HG03135 (cell line): ENCODE measurements at regions not wholly inside any gene's neighbourhood (a gene's known extent, or its start where the extent isn't known, plus 50 kb on each side); places are given as distances from the start of the nearest gene placed in this dataset.
"Not testable (repeated sequence)": the region's sequence is repeated elsewhere in the genome, so short reads cannot be mapped to it uniquely, and the experiment has no call there.

ENCODE experiments used
- ATAC-seq: cut with Tn5 transposase; IDR thresholded peaks from one replicate; pipeline ENCODE4 v1.9.1; 2021; ENCODE audit warnings: mild to moderate bottlenecking, moderate library complexity; ENCODE audit not compliant: unreplicated experiment

- no peak for ATAC-seq
Observed at GRCh38 chr11:23727794-23728193, 769.1 kb upstream of the LUZP2 start.

- no peak for ATAC-seq
Observed at GRCh38 chr11:23729088-23729487, 767.8 kb upstream of the LUZP2 start.

- ATAC-seq, result no peak
Observed at GRCh38 chr11:23730307-23730998, 766.4 kb upstream of the LUZP2 start.

- no peak for ATAC-seq
Observed at GRCh38 chr11:23732026-23732425, 764.8 kb upstream of the LUZP2 start.

DNA sequence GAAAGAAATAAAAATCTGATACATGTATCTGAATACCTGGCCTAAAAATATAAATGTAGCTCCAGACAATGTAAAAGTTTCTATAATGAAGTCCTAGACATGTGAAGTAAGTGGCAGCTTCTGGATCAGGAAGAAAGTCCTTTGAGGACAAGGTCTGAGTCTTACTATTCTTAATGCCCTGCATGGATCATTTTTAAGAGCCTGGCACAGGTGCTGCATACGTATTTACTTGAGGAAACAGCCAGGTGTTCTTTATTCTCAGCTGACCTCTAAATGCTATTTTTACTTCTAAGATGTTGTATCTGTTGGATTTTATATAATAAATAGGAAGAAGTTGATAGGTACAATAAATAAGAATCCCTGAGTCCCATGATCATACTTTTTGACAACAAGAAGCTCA is 750.0 kb upstream of the LUZP2 start:
- no peak for ATAC-seq

- no peak for ATAC-seq
Observed at GRCh38 chr11:23749762-23750430, 747.0 kb upstream of the LUZP2 start.

GRCh38 chr11:23751280-23751679 is 745.6 kb upstream of the LUZP2 start:
- ATAC-seq, result no peak

GRCh38 chr11:23755076-23755475 is 741.8 kb upstream of the LUZP2 start:
- ATAC-seq, result no peak

DNA sequence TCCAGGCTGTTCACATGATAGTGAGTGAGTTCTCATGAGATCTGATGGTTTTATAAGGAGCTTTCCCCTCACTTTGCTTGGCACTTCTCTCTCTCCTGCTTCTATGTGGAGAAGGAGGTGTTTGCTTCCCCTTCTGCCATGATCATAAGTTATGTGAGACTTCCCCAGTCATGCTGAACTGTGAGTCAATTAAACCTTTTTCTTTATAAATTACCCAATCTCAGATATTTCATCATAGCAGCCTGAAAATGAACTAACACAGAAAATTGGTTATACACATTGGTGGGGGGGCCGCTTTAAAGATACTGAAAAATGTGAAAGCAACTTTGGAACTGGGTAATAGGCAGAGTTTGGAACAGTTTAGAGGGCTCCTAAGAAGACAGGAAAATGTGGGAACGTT is 741.1 kb upstream of the LUZP2 start:
- ATAC-seq, result no peak

- no peak for ATAC-seq
Observed at GRCh38 chr11:23759489-23759888, 737.4 kb upstream of the LUZP2 start.

DNA sequence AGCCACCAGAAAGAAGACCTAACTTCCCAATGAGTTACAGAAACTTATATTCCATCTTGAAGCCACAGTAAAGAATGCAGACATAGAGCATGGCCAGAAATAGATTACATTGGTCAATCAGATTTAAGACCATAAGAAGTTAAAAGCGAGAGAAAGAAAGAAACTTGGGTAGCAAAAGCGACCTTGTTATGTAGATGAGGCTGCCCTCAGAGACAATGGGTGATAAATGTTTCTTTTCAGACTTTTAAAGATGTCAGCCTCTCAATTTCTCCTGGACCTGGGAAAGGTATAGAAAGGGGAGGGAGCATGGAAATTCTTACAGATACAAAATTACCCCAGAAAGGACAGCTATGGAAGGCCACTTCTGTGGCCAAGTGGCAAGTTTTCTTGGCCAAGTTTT is 732.6 kb upstream of the LUZP2 start:
- ATAC-seq, result no peak

DNA sequence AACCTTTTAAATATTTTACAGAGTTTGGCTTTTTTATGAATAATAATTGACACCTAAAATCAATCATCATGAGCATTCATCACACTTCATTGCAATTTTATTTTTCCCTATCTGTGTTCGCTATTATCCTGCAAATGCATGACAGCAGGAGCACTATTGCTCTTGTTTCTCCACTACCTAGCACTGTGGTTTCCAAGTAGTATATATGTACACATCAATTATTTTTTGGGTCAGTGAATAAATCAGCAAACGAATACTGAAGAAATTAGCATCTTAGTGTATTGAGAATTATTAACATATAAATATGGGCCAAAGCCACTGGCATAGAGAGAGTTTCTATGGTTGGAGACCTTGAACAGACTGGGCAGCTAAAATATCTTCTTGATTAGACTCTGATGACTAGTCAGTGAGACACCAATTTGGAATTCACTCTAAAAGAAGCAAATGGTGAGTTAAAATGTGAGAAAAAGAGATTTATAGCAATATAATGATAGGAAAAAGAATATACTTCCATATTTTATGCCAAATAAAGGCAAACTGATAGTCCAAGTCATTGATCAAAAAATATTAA is 731.1 kb upstream of the LUZP2 start:
- no peak for ATAC-seq

DNA sequence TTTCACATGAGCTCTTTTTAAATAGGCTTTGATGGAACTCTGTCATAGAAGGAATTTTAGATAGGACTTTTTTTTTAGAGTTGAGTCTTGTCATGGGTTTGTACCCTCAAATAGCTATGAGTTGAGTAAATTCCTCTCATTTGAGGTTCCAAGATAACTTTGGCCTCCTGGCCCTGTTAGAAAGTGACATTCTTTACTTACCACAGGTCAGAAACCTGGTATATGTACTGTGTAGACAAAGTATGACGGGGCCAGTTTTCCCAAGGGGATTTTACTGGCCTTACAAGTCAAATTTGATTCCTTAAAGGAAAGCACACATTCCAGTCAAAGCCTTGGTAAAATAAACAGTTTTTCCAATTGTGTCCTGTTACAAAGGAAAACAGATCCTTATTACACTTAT is 729.3 kb upstream of the LUZP2 start:
- ATAC-seq, result no peak

DNA sequence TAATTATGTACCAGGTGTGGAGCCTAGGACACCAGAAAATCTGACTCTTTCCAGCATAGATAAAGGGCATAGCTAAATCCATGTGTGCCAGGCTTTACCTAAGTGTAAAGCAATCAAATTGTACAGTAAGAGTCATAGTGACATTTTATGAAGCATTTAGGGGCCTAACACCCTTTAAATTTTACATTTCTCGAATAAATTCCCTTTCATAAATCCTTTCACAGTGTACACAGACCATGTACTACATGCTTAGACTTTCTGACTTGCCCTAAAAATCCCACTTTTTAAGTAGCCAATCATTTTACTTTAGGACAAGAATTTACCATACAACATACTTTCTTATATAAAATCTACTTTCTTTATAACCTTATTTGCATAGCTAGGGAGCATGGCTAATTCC is 727.6 kb upstream of the LUZP2 start:
- no peak for ATAC-seq

GRCh38 chr11:23772081-23772480 is 724.8 kb upstream of the LUZP2 start:
- no peak for ATAC-seq

GRCh38 chr11:23778971-23779370 is 717.9 kb upstream of the LUZP2 start:
- ATAC-seq, result no peak

- no peak for ATAC-seq
Observed at GRCh38 chr11:23780231-23780630, 716.6 kb upstream of the LUZP2 start.

GRCh38 chr11:23781803-23782560 is 714.9 kb upstream of the LUZP2 start:
- ATAC-seq, result no peak

GRCh38 chr11:23786974-23787373 is 709.9 kb upstream of the LUZP2 start:
- ATAC-seq, result not testable (repeated sequence)

GRCh38 chr11:23789200-23789853 is 707.5 kb upstream of the LUZP2 start:
- ATAC-seq, result no peak

GRCh38 chr11:23789938-23790371 is 706.9 kb upstream of the LUZP2 start:
- no peak for ATAC-seq
